Natural killer cell (primary cell): ENCODE measurements at regions not wholly inside any gene's neighbourhood (a gene's known extent, or its start where the extent isn't known, plus 50 kb on each side); places are given as distances from the start of the nearest gene placed in this dataset.

Source experiments
- ATAC-seq, 3 donors: fragments of 150-1000 bp in 2 of 3; fragments of 200-7000 bp in 1 of 3; cut with Tn5 transposase; 1 replicate in 1 of 3; 2 replicates in 2 of 3; pipeline ENCODE4 v1.10.0; 2021; ENCODE audit warnings: mild to moderate bottlenecking in 2 of 3, moderate library complexity in 2 of 3
- DNase-seq, 2 donors: peaks; one replicate each; pipeline versions ENCODE4 v3.0.0 to v3.0.0-alpha.2; 2013 to 2021; ENCODE audit warnings: mixed read lengths in 1 of 2
- H3K27ac ChIP-seq: one replicate; pipeline ENCODE4 v1.5.1; 2013; ENCODE audit warnings: mild to moderate bottlenecking, low read length
- H3K27me3 ChIP-seq: one replicate; pipeline ENCODE4 v1.6.1; 2013; ENCODE audit warnings: low read length; ENCODE audit not compliant: control insufficient read depth, insufficient read depth
- H3K36me3 ChIP-seq: one replicate; pipeline ENCODE4 v1.6.1; 2013; ENCODE audit warnings: low read length; ENCODE audit not compliant: control insufficient read depth, insufficient read depth
- H3K4me1 ChIP-seq: one replicate; pipeline ENCODE4 v1.6.1; 2013; ENCODE audit warnings: low read length; ENCODE audit not compliant: control insufficient read depth, insufficient read depth
- H3K4me3 ChIP-seq: one replicate; pipeline ENCODE4 v1.5.1; 2013; ENCODE audit warnings: low read length
- H3K9me3 ChIP-seq: one replicate; pipeline ENCODE4 v1.6.1; 2013; ENCODE audit warnings: low read length; ENCODE audit not compliant: control insufficient read depth, insufficient read depth
- H3K27ac Mint-ChIP-seq, 2 donors: one replicate each; pipeline ENCODE4 v1.8.0; 2022; ENCODE audit warnings: mild to moderate bottlenecking in 2 of 2, mixed read lengths in 2 of 2, moderate library complexity in 1 of 2
- H3K27me3 Mint-ChIP-seq, 2 donors: one replicate each; pipeline ENCODE4 v1.8.0; 2022; ENCODE audit warnings: low read depth in 2 of 2, mixed read lengths in 2 of 2
- H3K36me3 Mint-ChIP-seq: one replicate; pipeline ENCODE4 v1.8.0; 2022; ENCODE audit warnings: mixed read lengths
- H3K4me1 Mint-ChIP-seq, 2 donors: one replicate each; pipeline ENCODE4 v1.8.0; 2022; ENCODE audit warnings: mixed read lengths in 2 of 2
- H3K4me3 Mint-ChIP-seq: one replicate; pipeline ENCODE4 v1.8.0; 2022; ENCODE audit warnings: mild to moderate bottlenecking, moderate library complexity, mixed read lengths
- H3K9me3 Mint-ChIP-seq, 2 donors: one replicate each; pipeline ENCODE4 v1.8.0; 2022; ENCODE audit warnings: mixed read lengths in 2 of 2
- CTCF ChIP-seq: fragments of 200-600 bp; IDR thresholded peaks from one replicate; pipeline ENCODE4 v1.8.0; 2022; ENCODE audit warnings: antibody characterized with exemption
- WGBS: methylation state at CpG from one replicate; pipeline ENCODE4 v1.1.7; 2013; ENCODE audit warnings: missing lambda C conversion rate; ENCODE audit not compliant: insufficient coverage; 5-methylcytosine and 5-hydroxymethylcytosine counted together
- intact Hi-C: fragments of 100-400 bp; cut with micrococcal nuclease; formaldehyde crosslinking; loops from one replicate; pipeline ENCODE4 v1.14.2; 2022

DNA sequence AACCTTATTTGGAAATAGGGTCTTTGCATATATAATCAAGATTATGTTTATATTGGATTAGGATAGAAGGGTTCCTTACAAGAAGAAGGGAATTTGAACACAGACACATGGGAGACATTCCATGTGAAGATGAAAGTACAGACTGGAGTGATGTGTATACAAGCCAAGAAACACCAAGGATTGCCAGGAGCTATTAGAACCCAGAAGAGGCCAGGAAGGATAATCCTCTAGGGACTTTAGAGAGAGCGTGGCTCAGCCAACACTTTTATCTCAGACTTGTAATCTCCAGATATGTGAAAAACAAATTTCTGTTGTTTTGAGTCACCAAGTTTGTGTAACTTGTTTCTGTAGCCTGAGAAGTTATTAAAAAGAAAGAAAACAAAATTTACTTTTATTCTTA is 1173.9 kb upstream of the CITED2 start:
- DNase-seq, result no peak
- H3K4me3 ChIP-seq, result no peak overlapping the region
- Mint-ChIP-seq H3K36me3 (no peaks in the 10 kb centered on the region), H3K4me3 (no peak overlapping the region), H3K27ac (no peak overlapping the region), H3K4me1 (no peaks in the 10 kb centered on the region), H3K27me3 (no peaks in the 10 kb centered on the region), H3K9me3 (peaks cover 8 to 11% of the 10 kb centered on the region in 2 donors)
- H3K9me3 ChIP-seq, result no peaks in the 10 kb centered on the region
- intact Hi-C loops, result no loop called here
- H3K36me3 ChIP-seq, result no peaks in the 10 kb centered on the region
- H3K27me3 ChIP-seq, result no peaks in the 10 kb centered on the region
- TF ChIP-seq CTCF, result no peak
- H3K4me1 ChIP-seq, result no peaks in the 10 kb centered on the region
- no peak for ATAC-seq
- no peak overlapping the region for H3K27ac ChIP-seq
- 50% methylated on average over 1 of the region's 1 CpG for WGBS

GRCh38 chr6:140546640-140547039 is 1172.2 kb upstream of the CITED2 start:
- H3K27ac Mint-ChIP-seq, result no peak overlapping the region
- no peaks in the 10 kb centered on the region for H3K4me1 Mint-ChIP-seq
- H3K4me1 ChIP-seq, result no peaks in the 10 kb centered on the region
- H3K4me3 ChIP-seq, result no peak overlapping the region
- no peak overlapping the region for H3K27ac ChIP-seq
- no peaks in the 10 kb centered on the region for H3K9me3 ChIP-seq
- intact Hi-C loops, result no loop called here
- TF ChIP-seq CTCF, result no peak
- WGBS, result no CpG with 5 or more reads among the region's 3 CpGs
- DNase-seq (no peak), ATAC-seq (no peak)
- H3K36me3 ChIP-seq, result no peaks in the 10 kb centered on the region
- no peak overlapping the region for H3K4me3 Mint-ChIP-seq
- peaks cover 6 to 9% of the 10 kb centered on the region in 2 donors for H3K9me3 Mint-ChIP-seq
- H3K36me3 Mint-ChIP-seq, result no peaks in the 10 kb centered on the region
- no peaks in the 10 kb centered on the region for H3K27me3 ChIP-seq
- no peaks in the 10 kb centered on the region for H3K27me3 Mint-ChIP-seq

GRCh38 chr6:140544431-140544830 is 1170.0 kb upstream of the CITED2 start:
- no peak overlapping the region for H3K27ac ChIP-seq
- no peaks in the 10 kb centered on the region for H3K27me3 ChIP-seq
- intact Hi-C loops, result no loop called here
- H3K4me1 ChIP-seq, result no peaks in the 10 kb centered on the region
- Mint-ChIP-seq H3K36me3 (no peaks in the 10 kb centered on the region), H3K27ac (no peak overlapping the region), H3K27me3 (no peaks in the 10 kb centered on the region), H3K9me3 (peaks cover 6% of the 10 kb centered on the region in 2 donors), H3K4me3 (no peak overlapping the region), H3K4me1 (no peaks in the 10 kb centered on the region)
- ATAC-seq (no peak), DNase-seq (no peak)
- no peaks in the 10 kb centered on the region for H3K9me3 ChIP-seq
- H3K4me3 ChIP-seq, result no peak overlapping the region
- H3K36me3 ChIP-seq, result no peaks in the 10 kb centered on the region
- 73% methylated on average over 2 of the region's 3 CpGs for WGBS
- TF ChIP-seq CTCF, result no peak

GRCh38 chr6:140542863-140543262 is 1168.4 kb upstream of the CITED2 start:
- H3K27ac ChIP-seq, result no peak overlapping the region
- no peak for DNase-seq
- intact Hi-C loops, result no loop called here
- no peak for TF ChIP-seq CTCF
- H3K9me3 ChIP-seq, result no peaks in the 10 kb centered on the region
- Mint-ChIP-seq H3K27ac (no peak overlapping the region), H3K4me3 (no peak overlapping the region), H3K27me3 (no peaks in the 10 kb centered on the region), H3K9me3 (peaks cover 4 to 5% of the 10 kb centered on the region in 2 donors), H3K4me1 (no peaks in the 10 kb centered on the region), H3K36me3 (no peaks in the 10 kb centered on the region)
- H3K4me1 ChIP-seq, result no peaks in the 10 kb centered on the region
- 82% methylated on average over 2 of the region's 3 CpGs for WGBS
- no peaks in the 10 kb centered on the region for H3K27me3 ChIP-seq
- no peak overlapping the region for H3K4me3 ChIP-seq
- no peaks in the 10 kb centered on the region for H3K36me3 ChIP-seq
- ATAC-seq, result no peak
